Heart right ventricle (tissue), 16 donors: ENCODE measurements at regions not wholly inside any gene's neighbourhood (a gene's known extent, or its start where the extent isn't known, plus 50 kb on each side); places are given as distances from the start of the nearest gene placed in this dataset.
"Not testable (repeated sequence)": the region's sequence is repeated elsewhere in the genome, so short reads cannot be mapped to it uniquely, and the experiment has no call there.

Source experiments
- ATAC-seq, 8 donors: fragments of 200-7000 bp; cut with Tn5 transposase; one replicate each; pipeline ENCODE4 v1.9.1; 2020; ENCODE audit warnings: mild to moderate bottlenecking in 8 of 8, moderate library complexity in 8 of 8, moderate number of reproducible peaks in 1 of 8
- DNase-seq, 2 donors: peaks; one replicate each; pipeline ENCODE4 v3.0.0-alpha.2; 2020
- H3K27ac ChIP-seq, 10 donors: fragments of 200-600 bp; sonication (generic) in 2 of 10; one replicate each; pipeline versions ENCODE4 v1.5.0 to v1.8.0; 2020 to 2022; ENCODE audit warnings: mild to moderate bottlenecking in 3 of 10
- H3K27me3 ChIP-seq, 7 donors: fragments of 200-600 bp; one replicate each; pipeline ENCODE4 v1.8.0; 2021 to 2022; ENCODE audit warnings: mild to moderate bottlenecking in 2 of 7
- H3K36me3 ChIP-seq, 9 donors: fragments of 200-600 bp; sonication (generic) in 1 of 9; one replicate each; pipeline versions ENCODE4 v1.5.0 to v1.8.0; 2020 to 2022; ENCODE audit warnings: mild to moderate bottlenecking in 2 of 9
- H3K4me1 ChIP-seq, 9 donors: fragments of 200-600 bp; sonication (generic) in 1 of 9; one replicate each; pipeline versions ENCODE4 v1.5.0 to v1.8.0; 2020 to 2022; ENCODE audit warnings: mild to moderate bottlenecking in 4 of 9
- H3K4me3 ChIP-seq, 10 donors: fragments of 200-600 bp; sonication (generic) in 2 of 10; one replicate each; pipeline versions ENCODE4 v1.5.0 to v1.8.0; 2020 to 2022; ENCODE audit warnings: mild to moderate bottlenecking in 7 of 10, moderate library complexity in 2 of 10
- H3K9me3 ChIP-seq, 11 donors: fragments of 200-600 bp in 10 of 11; sonication (generic) in 2 of 11; one replicate each; pipeline versions ENCODE4 v1.5.0 to v1.8.0; 2013 to 2022; ENCODE audit warnings: mild to moderate bottlenecking in 2 of 11, control low read depth in 1 of 11, moderate library complexity in 1 of 11
- WGBS, 2 donors: extraction: QIAGEN DNeasy Blood & Tissue Kit; methylation state at CpG; one replicate each; pipeline ENCODE4 v1.1.7; 2013; ENCODE audit warnings: inconsistent platforms in 1 of 2; 5-methylcytosine and 5-hydroxymethylcytosine counted together
- intact Hi-C, 10 donors: fragments of 100-400 bp; cut with DNase I; formaldehyde crosslinking; loops; one replicate each; pipeline versions ENCODE4 v1.11.1 to v1.14.2; 2022
- TF ChIP-seq, protein P1 (sequence below), 9 donors: fragments of 200-600 bp; sonication (generic) in 2 of 9; IDR thresholded peaks; one replicate each; pipeline versions ENCODE4 v1.5.0 to v1.8.0; 2021 to 2022; ENCODE audit warnings: antibody characterized with exemption in 9 of 9, mild to moderate bottlenecking in 5 of 9, moderate library complexity in 1 of 9
- donor health status: Arrhythmogenic right ventricular cardiomyopathy.
- donor health status: ischemic (EF 13 %, LVEDD 7.1; RV severe dilation, severe dysfunction).
- donor health status: healthy with polysubstance abuse.
- donor health status: DM: no; HTN: yes; CAD: no.
- donor health status: DM: no; HTN: no; CAD: no.
- donor health status: ischemic (EF 25% LVEDD 6.9; RV normal size, moderate dysfunction).
- donor health status: ischemic (EF 25% LVEDD 5.7; RV mildly dilated, moderate dysfunction).
- donor health status: healthy.
- donor health status: DM: yes; HTN: yes; CAD: no.
- donor health status: Ischemic cardiomyopathy.
- donor health status: ischemic (EF 35%, LVEDD 5.7; RV mildly dilated, moderate dysfunction).
- donor health status: nonischemic (EF 11% LVEDD 7.7; RV severe dilation, severe dysfunction).
- donor health status: DM: yes; HTN: yes; CAD: no.
- donor health status: PGD.
- donor health status: ischemic (EF 29% LVEDD 5.4; RV normal size, mild dysfunction).
- donor health status: nonischemic (EF 23%, LVEDD 6.1; RV moderate dilation, normal function).

DNA sequence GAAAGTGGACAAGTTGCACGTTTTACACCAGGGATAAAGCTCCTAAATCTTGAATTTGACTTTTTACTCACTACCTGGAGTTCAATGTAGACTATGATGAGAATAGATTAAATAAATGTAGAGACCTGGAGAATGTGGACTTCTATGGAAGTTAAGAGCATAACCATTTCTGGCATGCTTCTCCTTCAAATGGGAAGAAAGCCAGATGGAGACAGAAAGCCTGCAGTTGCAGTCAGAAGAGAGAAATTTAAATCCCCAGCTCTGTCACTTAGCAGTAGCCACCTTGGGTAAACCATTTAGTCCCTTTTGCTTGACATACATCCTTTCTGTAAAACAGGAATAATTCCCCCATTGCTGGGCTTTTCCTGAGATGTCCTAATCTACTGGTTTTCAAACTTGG is 355.3 kb upstream of the AUTS2 start:
- Histone ChIP-seq H3K4me3 (no peak overlapping the region), H3K9me3 (peaks cover 0 to 4% (median 0%) of the 10 kb centered on the region in 11 donors), H3K36me3 (no peaks in the 10 kb centered on the region), H3K4me1 (no peaks in the 10 kb centered on the region), H3K27ac (no peak overlapping the region), H3K27me3 (no peaks in the 10 kb centered on the region)
- TF ChIP-seq, protein P1, sequence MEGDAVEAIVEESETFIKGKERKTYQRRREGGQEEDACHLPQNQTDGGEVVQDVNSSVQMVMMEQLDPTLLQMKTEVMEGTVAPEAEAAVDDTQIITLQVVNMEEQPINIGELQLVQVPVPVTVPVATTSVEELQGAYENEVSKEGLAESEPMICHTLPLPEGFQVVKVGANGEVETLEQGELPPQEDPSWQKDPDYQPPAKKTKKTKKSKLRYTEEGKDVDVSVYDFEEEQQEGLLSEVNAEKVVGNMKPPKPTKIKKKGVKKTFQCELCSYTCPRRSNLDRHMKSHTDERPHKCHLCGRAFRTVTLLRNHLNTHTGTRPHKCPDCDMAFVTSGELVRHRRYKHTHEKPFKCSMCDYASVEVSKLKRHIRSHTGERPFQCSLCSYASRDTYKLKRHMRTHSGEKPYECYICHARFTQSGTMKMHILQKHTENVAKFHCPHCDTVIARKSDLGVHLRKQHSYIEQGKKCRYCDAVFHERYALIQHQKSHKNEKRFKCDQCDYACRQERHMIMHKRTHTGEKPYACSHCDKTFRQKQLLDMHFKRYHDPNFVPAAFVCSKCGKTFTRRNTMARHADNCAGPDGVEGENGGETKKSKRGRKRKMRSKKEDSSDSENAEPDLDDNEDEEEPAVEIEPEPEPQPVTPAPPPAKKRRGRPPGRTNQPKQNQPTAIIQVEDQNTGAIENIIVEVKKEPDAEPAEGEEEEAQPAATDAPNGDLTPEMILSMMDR (IDR thresholded peaks at IDR 0.05) = no peak
- DNase-seq (no peak), ATAC-seq (no peak)
- 70 to 75% methylated on average over 1 of the region's 1 CpG for WGBS, 2 donors
- intact Hi-C loops = loop anchor here in 1 of 10 donors (10.0 kb wide), 1 partner anchor 112 kb away; no protein-coding TSS in a partner anchor

DNA sequence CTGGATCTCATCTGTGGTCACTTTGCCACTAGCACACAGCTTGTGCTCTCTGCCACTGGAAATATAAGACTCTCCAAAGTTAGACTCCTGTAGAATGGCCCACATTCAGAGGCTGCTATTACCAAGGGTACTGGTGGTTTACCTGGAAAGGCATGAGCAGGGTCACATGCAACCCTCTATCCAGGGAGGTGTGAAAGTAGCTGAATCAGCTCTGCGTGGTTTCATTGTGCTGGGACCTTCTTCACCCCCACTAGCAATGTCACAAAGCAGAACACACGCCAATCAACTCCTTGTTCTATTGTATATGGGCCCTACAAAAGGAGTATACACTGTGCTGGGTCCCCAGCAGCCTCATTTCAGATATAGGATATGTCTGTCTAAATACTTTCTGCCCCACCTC is 353.6 kb upstream of the AUTS2 start:
- Histone ChIP-seq H3K27me3 (no peaks in the 10 kb centered on the region), H3K4me1 (no peaks in the 10 kb centered on the region), H3K36me3 (no peaks in the 10 kb centered on the region), H3K27ac (no peak overlapping the region), H3K9me3 (peaks cover 0 to 2% (median 0%) of the 10 kb centered on the region in 11 donors), H3K4me3 (no peak overlapping the region)
- no peak for ATAC-seq
- intact Hi-C loops = loop anchor here in 1 of 10 donors (10.0 kb wide), 1 partner anchor 110 kb away; no protein-coding TSS in a partner anchor
- WGBS, 2 donors = 95 to 99% methylated on average over 2 of the region's 2 CpGs
- TF ChIP-seq, protein P1 (IDR thresholded peaks at IDR 0.05) = no peak
- DNase-seq = no peak

DNA sequence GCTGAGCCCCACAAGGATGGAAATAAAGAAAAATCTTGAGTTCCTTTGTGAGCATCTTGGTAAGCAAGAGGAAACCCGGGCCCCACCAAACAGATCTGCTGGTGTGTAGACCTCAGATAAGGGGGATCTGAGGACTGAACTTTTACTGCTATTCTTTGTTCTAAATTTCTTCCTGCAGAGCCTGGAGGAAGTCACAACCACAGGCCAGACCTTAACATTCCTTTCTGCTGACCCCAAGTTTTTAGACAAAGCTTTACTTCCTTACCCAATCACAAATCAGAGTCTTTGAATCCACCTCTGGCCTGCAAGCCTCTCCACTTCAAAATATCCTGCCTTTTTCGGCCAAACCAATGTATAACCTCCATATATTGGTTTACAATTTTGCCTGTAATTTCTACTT is 352.6 kb upstream of the AUTS2 start:
- no peaks in the 10 kb centered on the region for H3K9me3 ChIP-seq
- TF ChIP-seq, protein P1 (IDR thresholded peaks at IDR 0.05) = no peak
- no peaks in the 10 kb centered on the region for H3K36me3 ChIP-seq
- intact Hi-C loops = loop anchor here in 1 of 10 donors (10.0 kb wide), 1 partner anchor 109 kb away; no protein-coding TSS in a partner anchor
- H3K27me3 ChIP-seq = no peaks in the 10 kb centered on the region
- WGBS, 2 donors = 59 to 61% methylated on average over 2 of the region's 2 CpGs
- H3K4me3 ChIP-seq = no peak overlapping the region
- no peaks in the 10 kb centered on the region for H3K4me1 ChIP-seq
- no peak for DNase-seq
- peak overlapping the region in 1 of 10 donors; percentile 42 for H3K27ac ChIP-seq
- no peak for ATAC-seq

DNA sequence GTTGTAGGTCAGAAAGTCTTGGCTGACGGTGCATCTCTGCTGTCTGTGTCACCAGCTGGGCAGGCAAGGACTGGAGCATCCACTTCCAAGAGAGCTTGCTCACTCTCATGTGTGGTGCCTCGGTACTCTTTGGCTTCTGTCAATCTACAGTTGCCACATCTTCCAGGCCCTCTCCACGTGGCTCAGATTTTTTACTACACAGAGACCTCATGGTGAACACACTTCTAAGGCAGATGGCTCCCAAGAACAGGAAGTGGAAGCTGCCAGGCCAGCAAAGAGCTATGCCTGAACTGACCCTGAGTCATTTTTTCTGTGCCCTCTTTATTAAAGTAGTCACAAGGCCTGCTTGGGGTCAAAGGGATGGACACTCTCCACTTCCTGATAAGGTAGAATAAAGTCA is 351.5 kb upstream of the AUTS2 start:
- H3K36me3 ChIP-seq = no peaks in the 10 kb centered on the region

DNA sequence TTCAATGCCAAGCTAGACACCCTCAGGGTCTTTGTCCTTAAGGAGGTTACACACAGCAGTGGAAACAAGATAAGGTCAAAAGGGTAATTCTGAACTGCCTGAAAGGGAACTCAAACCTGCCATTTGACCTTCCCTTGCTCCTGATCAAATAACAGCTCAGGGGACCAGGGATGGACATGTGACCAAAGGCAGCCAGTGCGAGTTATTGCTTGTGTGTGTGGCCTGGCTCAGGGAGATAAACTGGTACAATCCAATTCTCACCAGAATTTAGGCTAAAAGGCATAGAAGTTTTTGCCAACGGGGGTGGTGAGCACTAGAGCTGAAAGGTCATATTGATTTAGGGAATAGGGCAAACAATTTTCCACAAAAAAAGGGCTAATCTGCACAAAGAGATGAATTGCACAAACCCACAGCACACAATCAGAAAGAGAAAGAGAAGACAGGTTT is 349.9 kb upstream of the AUTS2 start:
- H3K4me3 ChIP-seq, H3K4me1 ChIP-seq, DNase-seq, H3K36me3 ChIP-seq, H3K27ac ChIP-seq, H3K9me3 ChIP-seq, H3K27me3 ChIP-seq, ATAC-seq: not testable (repeated sequence)
- WGBS, 2 donors = 62 to 79% methylated on average over 2 of the region's 2 CpGs
- intact Hi-C loops = loop anchor here in 1 of 10 donors (10.0 kb wide), 1 partner anchor 106 kb away; no protein-coding TSS in a partner anchor

More for the DNA sequence above, 351.5 kb upstream of the AUTS2 start:
- ATAC-seq = peak in 6 of 8 donors; percentile 43 to 77 (median 62)
- no peaks in the 10 kb centered on the region for H3K4me1 ChIP-seq
- H3K4me3 ChIP-seq = no peak overlapping the region
- no peak overlapping the region for H3K27ac ChIP-seq
- intact Hi-C loops = loop anchor here in 1 of 10 donors (10.0 kb wide), 1 partner anchor 108 kb away; no protein-coding TSS in a partner anchor
- TF ChIP-seq, protein P1 (IDR thresholded peaks at IDR 0.05) = no peak
- peaks cover 0 to 6% (median 0%) of the 10 kb centered on the region in 11 donors for H3K9me3 ChIP-seq
- 83 to 84% methylated on average over 3 of the region's 3 CpGs for WGBS, 2 donors
- DNase-seq = peak in 1 of 2 donors; percentile 12
- H3K27me3 ChIP-seq = no peaks in the 10 kb centered on the region
